ENCODE measurements at regions not wholly inside any gene's neighbourhood (a gene's known extent, or its start where the extent isn't known, plus 50 kb on each side); places are given as distances from the start of the nearest gene placed in this dataset.
"Not testable (repeated sequence)": the region's sequence is repeated elsewhere in the genome, so short reads cannot be mapped to it uniquely, and the experiment has no call there.

DNA sequence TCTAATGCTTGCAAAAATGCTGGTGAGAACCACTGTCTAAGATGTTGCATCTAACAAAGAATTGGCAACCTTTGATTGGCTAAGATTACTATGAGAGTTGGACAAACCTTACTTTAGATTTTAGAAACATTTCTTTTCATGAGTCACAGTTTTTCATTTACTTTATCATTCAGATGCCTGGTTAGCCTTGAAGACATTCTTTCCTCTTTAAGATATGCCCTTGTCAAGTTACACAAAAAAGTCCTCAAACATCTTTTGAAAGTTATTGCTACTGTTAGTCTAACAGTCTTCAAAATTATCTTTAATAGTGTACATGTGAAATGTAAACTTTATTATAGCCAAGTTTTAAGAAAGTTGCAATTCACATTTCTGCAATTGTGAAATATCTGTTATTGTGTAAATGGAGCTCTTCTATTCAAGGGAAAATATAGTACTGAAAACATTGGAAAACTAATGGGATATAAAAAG is 276.3 kb downstream of the RND3 start:
- TF ChIP-seq, protein P1, sequence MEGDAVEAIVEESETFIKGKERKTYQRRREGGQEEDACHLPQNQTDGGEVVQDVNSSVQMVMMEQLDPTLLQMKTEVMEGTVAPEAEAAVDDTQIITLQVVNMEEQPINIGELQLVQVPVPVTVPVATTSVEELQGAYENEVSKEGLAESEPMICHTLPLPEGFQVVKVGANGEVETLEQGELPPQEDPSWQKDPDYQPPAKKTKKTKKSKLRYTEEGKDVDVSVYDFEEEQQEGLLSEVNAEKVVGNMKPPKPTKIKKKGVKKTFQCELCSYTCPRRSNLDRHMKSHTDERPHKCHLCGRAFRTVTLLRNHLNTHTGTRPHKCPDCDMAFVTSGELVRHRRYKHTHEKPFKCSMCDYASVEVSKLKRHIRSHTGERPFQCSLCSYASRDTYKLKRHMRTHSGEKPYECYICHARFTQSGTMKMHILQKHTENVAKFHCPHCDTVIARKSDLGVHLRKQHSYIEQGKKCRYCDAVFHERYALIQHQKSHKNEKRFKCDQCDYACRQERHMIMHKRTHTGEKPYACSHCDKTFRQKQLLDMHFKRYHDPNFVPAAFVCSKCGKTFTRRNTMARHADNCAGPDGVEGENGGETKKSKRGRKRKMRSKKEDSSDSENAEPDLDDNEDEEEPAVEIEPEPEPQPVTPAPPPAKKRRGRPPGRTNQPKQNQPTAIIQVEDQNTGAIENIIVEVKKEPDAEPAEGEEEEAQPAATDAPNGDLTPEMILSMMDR (IDR thresholded peaks at IDR 0.05; ENCODE audit: low read depth, low read length, missing control alignments), result no peak
- in situ Hi-C loops (cut with HindIII; ENCODE audit: low sequenced_read_pairs), result no loop called here
- DNase-seq (ENCODE audit: low read depth), result no peak
- H3K4me3 ChIP-seq (ENCODE audit: low read depth, low read length), result no peak overlapping the region

DNA sequence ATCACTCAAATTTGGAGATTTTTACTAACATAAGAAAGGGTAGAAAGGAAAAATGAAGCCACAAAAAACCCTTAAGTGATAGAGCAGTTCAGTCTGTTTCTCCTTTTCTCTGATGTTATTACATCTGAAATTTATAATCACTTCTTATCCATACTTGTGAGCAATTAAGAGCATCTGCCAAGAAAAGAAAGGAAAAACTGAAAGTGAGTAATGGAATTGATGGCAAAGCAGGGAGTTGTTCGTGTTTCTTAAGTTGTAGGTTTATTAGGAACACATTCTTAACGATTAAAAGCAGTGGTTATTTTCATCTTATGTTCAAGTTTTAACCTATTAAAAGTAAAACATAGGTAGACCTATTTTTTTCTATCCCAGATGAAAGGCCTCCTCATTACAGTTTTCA is 277.7 kb downstream of the RND3 start:
- TF ChIP-seq, protein P1 (IDR thresholded peaks at IDR 0.05; ENCODE audit: low read depth, low read length, missing control alignments), result no peak
- H3K4me3 ChIP-seq (ENCODE audit: low read depth, low read length), result no peak overlapping the region
- in situ Hi-C loops (cut with HindIII; ENCODE audit: low sequenced_read_pairs), result no loop called here
- no peak for DNase-seq (ENCODE audit: low read depth)

DNA sequence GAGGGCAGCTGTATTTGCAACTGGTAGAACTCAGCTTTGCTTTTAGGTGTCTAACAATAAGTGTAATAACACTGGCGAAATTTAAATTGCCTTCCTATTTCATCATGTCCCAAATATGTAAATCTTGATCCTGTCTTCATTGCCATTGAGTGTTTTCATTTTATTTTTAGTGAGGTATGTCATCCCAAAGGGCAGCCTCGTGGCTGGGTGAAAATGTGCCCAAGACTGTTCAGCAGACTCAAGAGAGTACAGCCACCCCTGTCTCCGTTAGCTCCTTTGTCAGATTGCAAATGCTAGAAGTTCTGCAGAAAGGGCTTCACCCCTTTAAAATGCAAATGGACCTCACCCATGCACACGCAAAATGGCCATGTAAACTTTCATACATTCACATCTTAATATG is 278.8 kb downstream of the RND3 start:
- no peak overlapping the region for H3K4me3 ChIP-seq (ENCODE audit: low read depth, low read length)
- DNase-seq (ENCODE audit: low read depth), result no peak
- TF ChIP-seq, protein P1 (IDR thresholded peaks at IDR 0.05; ENCODE audit: low read depth, low read length, missing control alignments), result no peak
- in situ Hi-C loops (cut with HindIII; ENCODE audit: low sequenced_read_pairs), result no loop called here

DNA sequence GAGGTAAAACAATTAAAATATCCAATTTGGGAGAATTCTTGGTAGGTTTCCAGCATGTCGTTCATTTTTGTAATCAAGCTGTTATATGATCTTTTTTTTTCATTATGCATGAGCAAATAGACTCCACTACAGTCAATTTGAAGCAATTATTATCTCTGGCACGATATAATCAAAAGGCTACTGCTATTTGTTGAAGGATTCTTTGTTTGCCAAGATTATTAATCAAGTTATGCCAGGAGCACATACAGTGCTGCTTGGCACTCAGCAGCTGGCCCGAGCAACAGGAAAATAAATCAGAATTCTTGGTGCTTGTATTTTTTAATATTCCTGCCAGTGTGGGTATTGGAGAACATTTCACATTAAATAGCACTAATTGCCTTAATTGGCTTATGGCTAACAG is 279.5 kb downstream of the RND3 start:
- DNase-seq (ENCODE audit: low read depth), result no peak
- no peak overlapping the region for H3K4me3 ChIP-seq (ENCODE audit: low read depth, low read length)
- TF ChIP-seq, protein P1 (IDR thresholded peaks at IDR 0.05; ENCODE audit: low read depth, low read length, missing control alignments), result no peak
- in situ Hi-C loops (cut with HindIII; ENCODE audit: low sequenced_read_pairs), result no loop called here

DNA sequence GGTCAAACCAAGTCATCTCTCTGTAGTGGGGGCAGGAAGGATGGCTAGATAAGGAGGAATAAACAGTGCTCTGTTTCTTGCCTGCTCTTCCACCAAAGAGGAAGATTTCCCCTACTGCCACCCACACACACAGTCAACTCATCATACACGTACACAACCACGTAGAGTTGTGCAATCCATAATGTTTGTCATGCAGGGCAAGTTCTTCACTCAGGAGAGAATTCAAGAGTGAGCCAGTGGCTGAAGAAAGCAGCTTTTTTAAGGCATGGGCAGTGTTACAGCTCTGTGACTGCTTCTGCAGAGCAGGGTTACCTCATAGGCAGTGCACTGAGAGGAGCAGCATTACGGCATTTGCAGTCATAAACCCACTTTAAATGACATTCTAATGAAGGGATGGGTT is 283.0 kb downstream of the RND3 start:
- no peak for DNase-seq (ENCODE audit: low read depth)
- H3K4me3 ChIP-seq (ENCODE audit: low read depth, low read length), result no peak overlapping the region
- TF ChIP-seq, protein P1 (IDR thresholded peaks at IDR 0.05; ENCODE audit: low read depth, low read length, missing control alignments), result no peak
- in situ Hi-C loops (cut with HindIII; ENCODE audit: low sequenced_read_pairs), result no loop called here

DNA sequence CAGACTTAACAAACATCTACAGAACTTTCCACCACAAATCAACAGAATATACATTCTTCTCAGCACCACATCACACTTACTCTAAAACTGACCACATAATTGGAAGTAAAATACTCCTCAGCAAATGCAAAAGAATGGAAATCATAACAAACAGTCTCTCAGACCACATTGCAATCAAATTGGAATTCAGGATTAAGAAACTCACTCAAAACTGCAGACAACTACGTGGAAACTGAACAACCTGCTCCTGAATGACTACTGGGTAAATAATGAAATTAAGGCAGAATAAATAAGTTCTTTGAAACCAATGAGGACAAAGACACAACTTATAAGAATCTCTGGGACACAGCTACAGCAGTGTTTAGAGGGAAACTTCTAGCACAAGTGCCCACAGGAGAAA is 292.7 kb downstream of the RND3 start:
- DNase-seq (ENCODE audit: low read depth); H3K4me3 ChIP-seq (ENCODE audit: low read depth, low read length); in situ Hi-C loops (cut with HindIII; ENCODE audit: low sequenced_read_pairs): not testable (repeated sequence)

DNA sequence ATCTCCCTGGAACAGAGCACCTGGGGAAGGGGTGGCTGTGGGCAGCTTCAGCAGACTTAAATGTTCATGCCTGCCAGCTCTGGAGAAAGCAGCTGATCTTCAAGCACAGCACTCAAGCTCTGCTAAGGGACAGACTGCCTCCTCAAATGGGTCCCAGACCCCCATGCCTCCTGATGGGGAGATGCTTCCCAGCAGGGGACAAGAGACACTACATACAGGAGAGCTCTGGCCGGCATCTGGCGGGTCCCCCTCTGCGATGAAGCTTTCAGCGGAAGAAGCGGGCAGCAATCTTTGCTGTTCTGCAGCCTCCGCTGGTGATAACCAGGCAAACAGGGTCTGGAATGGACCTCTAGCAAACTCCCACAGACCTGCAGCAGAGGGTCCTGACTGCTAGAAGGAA is 294.8 kb downstream of the RND3 start:
- H3K4me3 ChIP-seq (ENCODE audit: low read depth, low read length), result no peak overlapping the region
- in situ Hi-C loops (cut with HindIII; ENCODE audit: low sequenced_read_pairs), result no loop called here
- DNase-seq (ENCODE audit: low read depth), result no peak
- TF ChIP-seq, protein P1 (IDR thresholded peaks at IDR 0.05; ENCODE audit: low read depth, low read length, missing control alignments), result no peak

Measured in astrocyte of the cerebellum (primary cell).